ENCODE measurements at regions not wholly inside any gene's neighbourhood (a gene's known extent, or its start where the extent isn't known, plus 50 kb on each side); places are given as distances from the start of the nearest gene placed in this dataset.
"Not testable (repeated sequence)": the region's sequence is repeated elsewhere in the genome, so short reads cannot be mapped to it uniquely, and the experiment has no call there.

DNA sequence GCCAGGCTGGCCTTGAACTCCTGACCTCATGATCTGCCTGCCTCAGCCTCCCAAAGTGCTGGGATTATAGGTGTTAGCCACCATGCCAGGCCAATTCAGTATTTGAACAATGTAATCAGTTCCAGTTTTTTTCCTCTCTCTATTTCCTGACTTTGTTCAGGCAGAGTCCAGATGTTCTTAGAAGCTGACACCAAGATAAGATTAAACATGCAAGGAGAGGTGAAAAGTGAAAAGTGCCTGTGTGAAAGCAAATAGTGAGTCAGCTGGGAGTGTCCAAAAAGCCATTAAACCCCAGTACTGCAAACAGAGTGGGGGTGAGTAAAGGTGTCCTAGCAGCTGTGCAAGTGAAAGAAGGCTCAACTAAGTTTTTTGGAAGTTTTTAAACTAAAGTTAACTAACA lies 231.5 kb downstream of the PTH2R start:
- no peaks in the 10 kb centered on the region for H3K27me3 ChIP-seq (ENCODE audit: control insufficient read depth, insufficient read depth, low read length)
- DNase-seq, result no peak

DNA sequence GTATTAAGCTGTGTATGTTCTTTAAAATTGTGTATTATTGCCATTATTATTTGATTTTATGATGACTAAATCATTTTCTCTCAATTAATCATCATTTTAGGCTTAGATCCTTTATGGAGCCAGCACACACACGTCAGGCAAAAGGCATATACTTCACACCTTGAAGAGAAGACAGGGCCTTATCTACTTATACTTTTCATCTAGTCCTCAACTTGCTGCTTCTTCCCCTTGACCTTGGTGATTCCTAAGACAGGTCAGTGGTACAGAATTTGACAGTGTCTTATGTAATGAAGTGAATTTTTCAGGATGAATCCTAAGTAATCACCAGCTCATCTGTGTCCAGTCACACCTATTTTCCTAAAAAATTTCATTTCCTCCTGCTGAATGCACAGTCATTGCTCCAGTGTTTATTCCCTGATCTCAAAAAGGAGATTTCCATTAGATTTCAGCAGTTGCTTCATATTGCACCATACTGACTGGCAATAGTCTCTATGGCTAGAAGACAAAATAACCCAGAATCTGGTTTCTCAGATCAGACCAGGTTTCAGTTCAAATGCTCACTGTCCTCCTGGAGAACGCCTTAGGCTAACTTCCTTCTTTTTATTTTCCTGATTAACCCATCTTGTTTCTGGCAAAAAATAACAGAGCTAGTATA lies 235.7 kb downstream of the PTH2R start:
- no peak for DNase-seq
- Histone ChIP-seq H3K27me3 (ENCODE audit: control insufficient read depth, insufficient read depth, low read length) (no peaks in the 10 kb centered on the region), H3K36me3 (replicated peaks; ENCODE audit: control insufficient read depth, insufficient read depth, low read length) (no peaks in the 10 kb centered on the region), H3K4me3 (ENCODE audit: insufficient read depth, low read depth, low read length) (no peak overlapping the region)

More for the DNA sequence above, 231.5 kb downstream of the PTH2R start:
- no peak overlapping the region for H3K4me3 ChIP-seq (ENCODE audit: insufficient read depth, low read depth, low read length)
- H3K36me3 ChIP-seq (replicated peaks; ENCODE audit: control insufficient read depth, insufficient read depth, low read length), result no peaks in the 10 kb centered on the region

DNA sequence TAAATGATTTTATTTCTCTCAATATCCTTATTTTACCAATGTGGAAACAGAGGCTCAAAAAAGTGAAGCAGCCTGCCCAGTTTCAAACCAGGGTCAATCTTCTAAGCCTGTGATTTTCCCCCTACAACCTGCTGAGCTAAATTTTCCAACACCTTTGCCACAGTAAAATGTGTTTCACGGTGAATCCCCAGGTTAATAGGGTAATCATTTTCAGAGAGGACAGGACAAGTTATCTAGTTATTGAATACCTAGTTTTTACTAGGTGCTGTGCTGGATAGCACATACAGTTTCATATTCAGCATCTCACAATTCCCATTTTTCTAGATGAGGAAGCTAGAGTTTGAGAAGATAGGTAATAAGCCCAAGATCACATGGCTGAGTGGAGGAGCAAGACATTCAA lies 236.6 kb downstream of the PTH2R start:
- Histone ChIP-seq H3K4me3 (ENCODE audit: insufficient read depth, low read depth, low read length) (no peak overlapping the region), H3K36me3 (replicated peaks; ENCODE audit: control insufficient read depth, insufficient read depth, low read length) (no peaks in the 10 kb centered on the region), H3K27me3 (ENCODE audit: control insufficient read depth, insufficient read depth, low read length) (no peaks in the 10 kb centered on the region)
- no peak for DNase-seq

DNA sequence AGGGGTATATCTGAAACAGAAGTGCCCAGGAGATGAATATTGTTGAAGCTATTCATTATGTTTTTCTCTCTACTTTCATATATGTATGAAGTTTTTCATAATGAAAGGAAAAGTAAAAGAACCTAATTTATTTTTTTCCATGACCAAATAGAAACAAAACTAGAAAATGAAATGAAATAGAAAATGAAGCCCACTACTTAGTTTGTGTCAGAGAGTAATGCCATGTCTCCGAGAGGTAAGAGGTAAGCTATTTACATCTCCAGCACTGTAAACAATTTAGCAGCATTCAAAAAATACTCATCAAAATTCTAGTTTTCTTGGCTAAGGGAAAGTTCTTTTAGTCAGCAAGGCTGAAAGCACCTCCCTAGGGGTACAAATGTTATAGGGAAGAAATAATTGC lies 238.6 kb downstream of the PTH2R start:
- DNase-seq, result no peak
- no peaks in the 10 kb centered on the region for H3K36me3 ChIP-seq (replicated peaks; ENCODE audit: control insufficient read depth, insufficient read depth, low read length)
- H3K4me3 ChIP-seq (ENCODE audit: insufficient read depth, low read depth, low read length), result no peak overlapping the region
- H3K27me3 ChIP-seq (ENCODE audit: control insufficient read depth, insufficient read depth, low read length), result no peaks in the 10 kb centered on the region

DNA sequence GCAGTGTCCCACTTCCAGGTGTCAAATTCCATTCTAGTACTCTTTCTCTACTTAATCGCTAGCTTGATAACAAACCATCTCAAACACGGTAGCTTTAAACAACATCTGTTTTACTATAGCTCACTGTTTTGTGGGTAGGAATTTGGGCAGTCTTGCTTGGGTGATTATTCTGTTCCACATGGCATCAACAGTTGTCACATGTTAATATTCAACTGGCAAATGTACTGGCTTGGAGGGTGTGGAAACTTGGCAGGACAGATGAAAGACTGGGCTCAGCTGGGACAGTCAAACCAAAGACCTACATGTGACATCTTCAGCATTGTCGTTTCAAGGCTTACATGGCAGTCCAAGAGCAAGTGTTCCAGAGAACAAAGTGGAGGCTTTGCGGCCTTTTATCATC lies 241.8 kb downstream of the PTH2R start:
- no peak for DNase-seq
- Histone ChIP-seq H3K27me3 (ENCODE audit: control insufficient read depth, insufficient read depth, low read length) (no peaks in the 10 kb centered on the region), H3K4me3 (ENCODE audit: insufficient read depth, low read depth, low read length) (no peak overlapping the region), H3K36me3 (replicated peaks; ENCODE audit: control insufficient read depth, insufficient read depth, low read length) (no peaks in the 10 kb centered on the region)

DNA sequence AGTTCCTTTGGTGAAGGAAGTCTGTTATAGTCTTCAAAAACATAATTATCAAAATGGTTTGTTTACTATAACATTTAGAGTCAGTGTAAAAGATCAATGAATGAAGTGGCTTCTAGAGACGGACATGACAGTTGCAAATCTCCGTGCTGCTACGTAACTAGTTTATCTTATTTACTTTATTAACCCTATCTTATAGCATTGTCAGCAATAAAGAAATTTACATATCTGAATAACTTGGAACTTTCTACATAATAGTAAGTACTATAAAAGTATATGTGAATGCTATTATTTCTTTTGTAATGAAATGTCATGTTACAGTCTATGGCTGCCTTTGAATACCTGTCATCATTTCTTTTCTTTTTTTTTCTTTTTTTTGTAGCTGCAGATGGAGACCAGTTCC lies 246.8 kb downstream of the PTH2R start:
- Histone ChIP-seq H3K4me3 (ENCODE audit: insufficient read depth, low read depth, low read length) (no peak overlapping the region), H3K27me3 (ENCODE audit: control insufficient read depth, insufficient read depth, low read length) (no peaks in the 10 kb centered on the region), H3K36me3 (replicated peaks; ENCODE audit: control insufficient read depth, insufficient read depth, low read length) (no peaks in the 10 kb centered on the region)
- no peak for DNase-seq

DNA sequence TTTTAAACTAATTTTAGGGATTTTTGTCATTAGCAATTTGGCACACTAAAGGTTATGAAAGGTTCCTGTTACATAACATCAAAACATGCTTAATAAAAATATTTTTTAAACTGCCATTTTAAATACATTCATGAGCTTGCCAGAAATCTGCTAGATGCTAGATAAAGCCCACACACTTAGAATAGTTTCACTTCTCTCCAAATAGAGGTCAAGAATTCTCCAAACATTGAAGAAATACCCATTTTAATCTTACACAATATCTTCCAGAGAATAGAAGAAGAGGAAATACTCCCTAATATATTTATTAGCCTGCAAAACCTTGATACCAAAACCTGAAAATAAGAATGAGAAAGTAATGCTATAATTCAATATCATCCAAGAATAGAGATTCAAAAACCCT lies 247.5 kb downstream of the PTH2R start:
- no peaks in the 10 kb centered on the region for H3K36me3 ChIP-seq (replicated peaks; ENCODE audit: control insufficient read depth, insufficient read depth, low read length)
- no peaks in the 10 kb centered on the region for H3K27me3 ChIP-seq (ENCODE audit: control insufficient read depth, insufficient read depth, low read length)
- H3K4me3 ChIP-seq (ENCODE audit: insufficient read depth, low read depth, low read length), result no peak overlapping the region
- DNase-seq, result no peak

DNA sequence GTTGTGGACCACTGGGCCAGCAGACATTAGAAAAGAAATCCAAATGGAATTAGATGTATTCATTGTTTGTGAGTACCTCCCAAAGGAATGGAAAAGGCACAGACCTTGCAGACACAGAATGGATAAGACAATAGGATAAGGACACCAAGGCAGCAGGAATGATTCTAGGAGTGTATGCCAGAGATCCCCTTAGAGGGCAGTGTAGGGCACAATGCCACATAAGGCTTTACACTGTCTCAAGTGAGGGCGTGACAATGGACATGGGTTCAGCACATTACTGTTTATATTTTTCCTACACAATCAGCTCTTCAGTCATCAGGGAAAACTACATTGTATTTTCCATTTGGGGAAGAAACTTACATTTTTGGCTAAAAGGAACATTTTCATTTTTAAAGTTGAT lies 250.9 kb downstream of the PTH2R start:
- DNase-seq, result peak; percentile 5
- Histone ChIP-seq H3K36me3 (replicated peaks; ENCODE audit: control insufficient read depth, insufficient read depth, low read length) (no peaks in the 10 kb centered on the region), H3K27me3 (ENCODE audit: control insufficient read depth, insufficient read depth, low read length) (no peaks in the 10 kb centered on the region), H3K4me3 (ENCODE audit: insufficient read depth, low read depth, low read length) (no peak overlapping the region)

DNA sequence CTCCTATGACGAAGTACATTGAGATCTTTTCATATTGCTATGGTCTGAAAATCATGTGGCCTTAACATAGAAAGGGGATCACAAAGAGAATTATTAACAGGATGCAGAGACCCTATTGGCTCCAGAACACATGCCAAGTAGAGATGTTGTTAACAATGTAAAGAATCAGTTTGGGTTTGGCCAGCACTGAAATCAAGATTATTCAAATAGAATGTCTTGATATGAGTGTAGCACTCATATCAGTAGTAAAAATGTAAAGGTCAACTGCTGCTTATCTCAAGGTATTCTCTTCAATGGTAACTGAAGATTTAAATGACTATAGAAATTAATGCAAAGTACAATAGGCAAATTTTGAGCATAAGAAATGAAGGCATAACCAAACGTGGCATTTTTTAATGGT lies 262.8 kb downstream of the PTH2R start:
- H3K4me3 ChIP-seq (ENCODE audit: insufficient read depth, low read depth, low read length), result no peak overlapping the region
- no peaks in the 10 kb centered on the region for H3K36me3 ChIP-seq (replicated peaks; ENCODE audit: control insufficient read depth, insufficient read depth, low read length)

DNA sequence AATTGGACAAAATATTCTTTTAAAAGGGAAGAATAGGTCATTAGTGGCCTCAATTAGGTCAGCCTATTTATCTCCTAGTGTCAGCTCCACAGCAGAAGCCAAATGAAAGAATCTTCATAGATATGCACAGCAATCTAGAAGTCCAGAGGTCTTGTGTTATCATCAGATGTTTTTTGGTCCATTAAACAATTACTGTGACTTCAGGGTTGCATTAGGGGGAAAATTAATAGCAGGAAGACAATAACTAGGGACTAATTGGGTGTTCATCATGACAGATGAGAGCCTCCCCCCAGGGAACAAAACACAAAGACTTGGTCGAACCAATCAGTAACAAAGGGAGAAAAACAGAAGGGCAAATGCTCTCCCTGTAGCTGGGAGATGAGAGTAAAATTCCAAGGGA lies 264.7 kb downstream of the PTH2R start:
- no peaks in the 10 kb centered on the region for H3K36me3 ChIP-seq (replicated peaks; ENCODE audit: control insufficient read depth, insufficient read depth, low read length)
- no peaks in the 10 kb centered on the region for H3K27me3 ChIP-seq (ENCODE audit: control insufficient read depth, insufficient read depth, low read length)
- no peak overlapping the region for H3K4me3 ChIP-seq (ENCODE audit: insufficient read depth, low read depth, low read length)
- no peak for DNase-seq

More for the DNA sequence above, 262.8 kb downstream of the PTH2R start:
- no peaks in the 10 kb centered on the region for H3K27me3 ChIP-seq (ENCODE audit: control insufficient read depth, insufficient read depth, low read length)
- no peak for DNase-seq

DNA sequence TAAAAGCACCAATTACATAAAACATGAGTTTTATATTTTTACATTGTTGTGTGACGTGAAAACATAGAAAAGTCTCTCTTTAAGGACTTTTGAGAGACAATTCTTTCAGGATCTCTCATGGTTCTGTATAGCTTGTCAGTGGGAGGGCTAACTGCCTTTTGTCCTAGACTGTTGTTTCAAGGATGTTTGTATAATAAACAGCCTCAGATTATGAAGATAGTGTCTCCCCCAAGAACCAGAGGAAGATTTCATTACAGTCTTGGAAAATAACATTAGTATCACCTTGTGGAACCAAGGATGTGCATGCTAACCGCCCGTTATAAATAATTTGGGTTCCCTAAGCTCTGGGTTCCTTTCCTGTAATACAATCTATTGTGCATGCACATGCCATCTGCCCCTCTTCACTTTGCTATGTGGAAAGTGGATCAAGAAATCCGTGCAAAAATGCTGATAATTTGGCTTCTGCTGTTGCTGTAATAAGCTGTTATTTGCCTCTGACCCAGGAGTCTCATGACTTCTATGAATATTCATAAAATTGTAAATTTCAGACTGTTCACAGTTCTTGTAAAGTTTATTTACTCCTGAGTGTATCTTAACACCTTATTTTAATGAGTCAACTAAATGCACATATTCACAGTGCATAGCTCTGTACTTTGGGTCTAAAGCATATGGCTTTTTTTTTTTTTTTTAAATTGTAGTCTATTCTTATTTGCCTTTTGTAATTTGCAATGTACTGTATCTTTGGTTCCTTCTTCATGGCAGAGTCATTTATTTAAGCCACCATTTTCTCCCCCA lies 265.5 kb downstream of the PTH2R start:
- no peak for DNase-seq
- H3K27me3 ChIP-seq (ENCODE audit: control insufficient read depth, insufficient read depth, low read length), result no peaks in the 10 kb centered on the region
- H3K4me3 ChIP-seq (ENCODE audit: insufficient read depth, low read depth, low read length), result no peak overlapping the region
- no peaks in the 10 kb centered on the region for H3K36me3 ChIP-seq (replicated peaks; ENCODE audit: control insufficient read depth, insufficient read depth, low read length)

DNA sequence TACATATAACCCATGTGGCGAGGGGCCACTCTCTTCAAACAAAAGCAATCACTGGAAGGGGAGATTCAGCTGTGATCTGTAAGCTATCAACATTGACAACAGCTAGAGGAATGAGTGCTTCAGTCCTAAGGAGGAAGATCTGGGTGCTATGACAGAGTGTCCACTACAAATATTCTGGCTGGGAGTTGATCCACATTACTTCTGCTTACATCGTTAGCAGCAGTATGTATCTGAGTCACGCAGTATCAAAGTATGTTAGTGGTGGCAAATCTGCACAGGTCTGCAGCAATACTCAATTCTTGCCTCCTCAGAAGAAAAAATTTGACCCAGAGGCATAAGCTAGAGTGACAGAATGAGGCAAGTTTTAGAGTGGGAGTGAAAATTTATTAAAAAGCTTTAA lies 267.0 kb downstream of the PTH2R start:
- H3K27me3 ChIP-seq (ENCODE audit: control insufficient read depth, insufficient read depth, low read length), result no peaks in the 10 kb centered on the region
- no peak for DNase-seq
- H3K4me3 ChIP-seq (ENCODE audit: insufficient read depth, low read depth, low read length), result no peak overlapping the region
- H3K36me3 ChIP-seq (replicated peaks; ENCODE audit: control insufficient read depth, insufficient read depth, low read length), result no peaks in the 10 kb centered on the region

DNA sequence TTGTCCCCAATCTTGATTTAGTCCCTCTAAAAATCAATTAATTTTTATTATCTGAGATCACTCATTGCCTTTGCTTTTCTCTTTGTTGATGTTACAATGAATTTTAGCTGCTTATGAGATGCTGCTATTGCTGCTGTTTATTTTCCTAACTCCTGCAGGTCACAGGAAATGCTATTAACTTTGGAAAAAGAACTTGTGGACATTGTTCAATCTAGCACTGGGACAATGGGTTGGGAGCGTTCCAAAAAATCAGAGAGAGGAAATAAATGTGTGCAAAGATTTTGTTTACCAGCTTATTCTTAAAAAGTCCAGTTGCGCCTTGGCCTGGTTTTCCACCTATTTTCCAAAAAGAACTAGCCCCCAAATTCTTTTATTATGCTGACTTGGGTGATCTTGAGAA lies 268.3 kb downstream of the PTH2R start:
- Histone ChIP-seq H3K27me3 (ENCODE audit: control insufficient read depth, insufficient read depth, low read length) (no peaks in the 10 kb centered on the region), H3K4me3 (ENCODE audit: insufficient read depth, low read depth, low read length) (no peak overlapping the region), H3K36me3 (replicated peaks; ENCODE audit: control insufficient read depth, insufficient read depth, low read length) (no peaks in the 10 kb centered on the region)
- no peak for DNase-seq

DNA sequence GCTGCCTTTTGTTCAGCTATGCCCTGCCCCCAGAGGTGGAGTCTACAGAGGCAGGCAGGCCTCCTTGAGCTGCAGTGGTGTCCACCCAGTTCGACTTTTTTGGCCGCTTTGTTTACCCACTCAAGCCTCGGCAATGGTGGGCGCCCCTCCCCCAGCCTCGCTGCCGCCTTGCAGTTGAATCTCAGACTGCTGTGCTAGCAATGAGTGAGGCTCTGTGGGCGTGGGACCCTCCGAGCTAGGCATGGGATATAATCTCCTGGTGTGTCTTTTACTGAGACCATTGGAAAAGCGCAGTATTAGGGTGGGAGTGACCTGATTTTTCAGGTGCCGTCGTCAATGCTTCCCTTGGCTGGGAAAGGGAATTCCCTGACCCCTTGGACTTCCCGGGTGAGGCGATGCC lies 279.3 kb downstream of the PTH2R start:
- not testable (repeated sequence) for H3K36me3 ChIP-seq (replicated peaks; ENCODE audit: control insufficient read depth, insufficient read depth, low read length); DNase-seq; H3K4me3 ChIP-seq (ENCODE audit: insufficient read depth, low read depth, low read length); H3K27me3 ChIP-seq (ENCODE audit: control insufficient read depth, insufficient read depth, low read length)

DNA sequence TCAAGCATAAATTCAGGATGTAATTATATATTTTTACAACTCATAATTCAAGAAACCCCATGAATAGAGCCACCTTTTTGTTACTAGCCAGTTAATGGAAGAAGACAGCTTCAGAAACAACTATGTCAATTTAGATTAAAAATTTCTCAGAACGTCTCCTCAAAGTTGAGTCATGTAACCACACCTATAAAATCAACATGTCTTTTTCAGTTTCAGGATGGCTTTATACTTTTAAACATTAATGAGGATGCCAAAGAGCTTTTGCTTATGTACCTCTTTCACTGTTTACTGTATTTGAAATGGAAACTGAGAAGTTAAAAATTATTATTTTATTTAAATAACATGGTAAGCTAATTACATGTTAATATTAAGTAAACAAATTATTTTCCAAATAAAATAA lies 280.1 kb downstream of the PTH2R start:
- DNase-seq, result no peak
- no peak overlapping the region for H3K4me3 ChIP-seq (ENCODE audit: insufficient read depth, low read depth, low read length)
- H3K36me3 ChIP-seq (replicated peaks; ENCODE audit: control insufficient read depth, insufficient read depth, low read length), result no peaks in the 10 kb centered on the region
- no peaks in the 10 kb centered on the region for H3K27me3 ChIP-seq (ENCODE audit: control insufficient read depth, insufficient read depth, low read length)

Data from H7 (cell line).